ENCODE measurements at regions not wholly inside any gene's neighbourhood (a gene's known extent, or its start where the extent isn't known, plus 50 kb on each side); places are given as distances from the start of the nearest gene placed in this dataset.

GRCh38 chr22:34068001-34068400 lies 147.7 kb upstream of the LARGE1 start:
- DNase-seq (ENCODE audit: low read depth), result no peak
- no peak overlapping the region for H3K4me3 ChIP-seq (replicated peaks; ENCODE audit: low read depth, low read length)
- TF ChIP-seq CTCF (IDR thresholded peaks at IDR 0.05; ENCODE audit: low read length, missing control alignments), result no peak

GRCh38 chr22:34070051-34070450 lies 149.8 kb upstream of the LARGE1 start:
- DNase-seq (ENCODE audit: low read depth), result no peak
- no peak for TF ChIP-seq CTCF (IDR thresholded peaks at IDR 0.05; ENCODE audit: low read length, missing control alignments)
- H3K4me3 ChIP-seq (replicated peaks; ENCODE audit: low read depth, low read length), result no peak overlapping the region

- no peak overlapping the region for H3K4me3 ChIP-seq (replicated peaks; ENCODE audit: low read depth, low read length)
- no peak for DNase-seq (ENCODE audit: low read depth)
- no peak for TF ChIP-seq CTCF (IDR thresholded peaks at IDR 0.05; ENCODE audit: low read length, missing control alignments)
Observed at GRCh38 chr22:34070531-34070930, 150.3 kb upstream of the LARGE1 start.

GRCh38 chr22:34072585-34072984 lies 152.3 kb upstream of the LARGE1 start:
- H3K4me3 ChIP-seq (replicated peaks; ENCODE audit: low read depth, low read length), result no peak overlapping the region
- DNase-seq (ENCODE audit: low read depth), result no peak
- no peak for TF ChIP-seq CTCF (IDR thresholded peaks at IDR 0.05; ENCODE audit: low read length, missing control alignments)

GRCh38 chr22:34080433-34080832 lies 160.2 kb upstream of the LARGE1 start:
- no peak overlapping the region for H3K4me3 ChIP-seq (replicated peaks; ENCODE audit: low read depth, low read length)
- TF ChIP-seq CTCF (IDR thresholded peaks at IDR 0.05; ENCODE audit: low read length, missing control alignments), result no peak
- DNase-seq (ENCODE audit: low read depth), result no peak

- no peak for TF ChIP-seq CTCF (IDR thresholded peaks at IDR 0.05; ENCODE audit: low read length, missing control alignments)
- no peak overlapping the region for H3K4me3 ChIP-seq (replicated peaks; ENCODE audit: low read depth, low read length)
- no peak for DNase-seq (ENCODE audit: low read depth)
Observed at GRCh38 chr22:34096770-34097169, 176.5 kb upstream of the LARGE1 start.

GRCh38 chr22:34099278-34099677 lies 179.0 kb upstream of the LARGE1 start:
- no peak for DNase-seq (ENCODE audit: low read depth)
- TF ChIP-seq CTCF (IDR thresholded peaks at IDR 0.05; ENCODE audit: low read length, missing control alignments), result no peak
- H3K4me3 ChIP-seq (replicated peaks; ENCODE audit: low read depth, low read length), result no peak overlapping the region
